HG03521 (cell line): ENCODE measurements at regions not wholly inside any gene's neighbourhood (a gene's known extent, or its start where the extent isn't known, plus 50 kb on each side); places are given as distances from the start of the nearest gene placed in this dataset.
"Not testable (repeated sequence)": the region's sequence is repeated elsewhere in the genome, so short reads cannot be mapped to it uniquely, and the experiment has no call there.

ENCODE experiments used
- ATAC-seq: cut with Tn5 transposase; IDR thresholded peaks from one replicate; pipeline ENCODE4 v1.9.1; 2021; ENCODE audit warnings: mild to moderate bottlenecking, moderate library complexity; ENCODE audit not compliant: unreplicated experiment

DNA sequence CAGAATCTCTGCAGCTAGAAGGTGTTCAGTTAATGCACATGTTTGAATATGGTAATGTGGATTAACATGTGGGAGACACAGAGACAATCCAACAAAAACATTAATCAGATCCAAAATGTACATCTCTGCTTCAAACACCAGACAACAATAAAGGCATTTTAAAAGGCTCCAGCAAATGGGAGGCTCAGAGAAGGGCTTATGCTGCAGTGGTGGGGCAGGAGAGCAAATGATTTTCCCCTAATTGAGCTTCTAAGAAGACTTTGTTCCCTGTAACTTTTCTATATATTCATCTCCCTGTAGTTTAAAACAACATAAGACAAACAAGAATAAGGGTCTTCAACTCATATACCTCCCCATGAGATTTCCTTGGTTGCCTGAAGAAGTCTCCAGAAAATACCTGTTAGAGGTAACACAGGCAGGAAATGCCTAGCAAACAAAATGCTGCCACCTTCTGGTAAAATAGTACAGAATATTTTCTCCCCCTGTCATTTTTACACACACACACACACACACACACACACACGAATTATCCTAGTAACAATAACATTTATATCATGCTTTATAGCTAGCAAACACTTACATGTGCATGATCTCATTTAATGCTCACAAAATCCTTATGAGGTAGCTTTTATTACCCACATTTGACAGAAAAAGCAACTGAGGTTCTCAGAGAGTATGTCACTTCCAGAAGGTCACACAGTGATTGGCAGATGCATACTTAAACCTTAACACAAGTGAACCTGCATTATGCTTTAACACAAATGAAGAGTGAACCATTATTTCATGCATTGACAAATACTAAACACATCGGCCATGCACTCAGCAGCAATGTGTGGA, 123.4 kb upstream of the MB21D2 start:
- ATAC-seq, result no peak

DNA sequence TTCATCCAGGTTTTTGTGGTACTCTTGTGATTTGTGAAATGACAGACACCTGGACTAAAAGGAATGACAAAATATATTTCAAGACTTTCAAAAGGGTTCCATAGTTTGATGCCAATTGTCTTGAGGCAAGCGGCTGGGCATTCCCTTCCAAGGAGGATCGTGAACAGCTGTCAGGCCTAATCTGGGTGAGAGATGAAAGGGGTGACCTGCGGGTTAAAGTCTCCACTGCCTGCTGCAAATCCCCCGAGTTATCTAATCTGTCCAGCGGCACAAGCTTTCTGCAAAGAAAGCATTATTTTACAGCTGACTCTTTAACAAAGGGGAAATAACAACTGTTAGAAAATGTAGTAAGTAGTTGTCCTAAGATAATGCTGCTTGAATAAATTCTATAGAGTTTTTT, 128.7 kb upstream of the MB21D2 start:
- no peak for ATAC-seq

GRCh38 chr3:193047461-193047860, 129.8 kb upstream of the MB21D2 start:
- not testable (repeated sequence) for ATAC-seq

DNA sequence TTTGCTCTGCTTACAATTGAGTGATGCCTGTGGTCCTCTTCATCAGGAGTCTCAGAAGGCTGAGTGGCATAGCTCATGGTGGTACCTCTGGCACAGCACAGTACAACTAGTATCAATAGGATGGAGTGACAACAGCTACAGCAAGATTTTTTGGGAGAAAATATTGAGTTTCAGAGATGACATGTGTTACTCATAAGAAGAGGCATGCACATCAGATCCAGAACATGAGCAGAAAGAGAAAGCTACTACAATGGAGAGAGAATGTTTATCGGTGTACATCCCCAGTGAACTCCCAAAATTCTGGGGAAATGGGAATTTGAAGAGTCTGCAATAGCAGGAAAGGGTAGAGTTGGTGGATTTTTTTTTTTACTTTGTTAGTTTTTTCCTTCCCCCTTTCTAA, 130.5 kb upstream of the MB21D2 start:
- no peak for ATAC-seq

DNA sequence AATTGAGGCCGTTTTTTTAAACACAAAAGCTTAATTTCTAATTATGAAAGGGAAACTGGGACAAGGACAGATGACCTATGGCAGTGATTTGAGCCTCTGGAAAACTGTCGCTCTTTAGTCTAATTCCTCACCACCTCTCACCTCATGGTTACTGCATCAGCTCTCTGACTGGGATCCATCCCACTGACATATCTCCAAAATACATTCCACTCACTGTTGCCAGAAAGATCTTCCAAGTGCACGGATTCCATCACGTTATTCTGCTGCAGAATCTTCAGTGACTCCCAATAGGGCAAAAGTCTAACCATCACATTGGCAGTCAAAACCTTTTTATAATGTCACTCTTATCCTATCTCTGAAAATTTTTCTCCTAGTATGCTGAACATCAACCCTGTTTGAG, 132.3 kb upstream of the MB21D2 start:
- ATAC-seq, result no peak

- no peak for ATAC-seq
Measured at GRCh38 chr3:193051314-193051713, 133.7 kb upstream of the MB21D2 start.

DNA sequence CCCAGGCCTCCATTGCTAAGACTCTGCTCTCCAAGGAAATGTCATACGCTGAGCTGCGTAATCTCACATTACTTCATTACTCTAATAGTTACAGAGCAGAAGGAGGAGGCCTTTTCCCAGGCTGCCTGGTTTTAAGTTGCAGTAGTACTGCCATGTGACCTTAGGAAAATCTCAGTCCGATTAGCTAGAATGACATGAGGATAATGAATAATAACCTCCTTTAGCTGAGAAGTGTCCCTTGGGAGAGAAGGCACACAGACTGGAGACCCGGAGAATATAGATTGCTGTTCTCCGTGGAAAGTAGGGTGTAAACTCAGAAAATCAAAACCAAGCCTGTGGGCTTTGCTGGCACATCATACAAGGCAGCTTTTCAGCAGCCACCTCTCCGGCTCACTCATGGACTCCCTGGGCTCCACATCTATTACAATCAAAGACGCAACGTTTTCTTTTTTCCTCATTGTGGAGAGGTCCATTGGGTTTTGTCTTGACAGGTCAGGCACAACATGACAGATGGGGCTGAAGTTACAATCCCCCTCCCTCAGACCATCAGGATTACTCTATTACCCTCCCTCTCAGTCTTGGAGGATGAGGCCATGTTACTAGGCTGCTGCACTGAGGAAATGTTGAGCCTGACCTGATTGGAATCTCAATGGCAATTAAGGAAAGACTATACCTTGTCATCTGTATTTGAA, 134.8 kb upstream of the MB21D2 start:
- ATAC-seq, result no peak

DNA sequence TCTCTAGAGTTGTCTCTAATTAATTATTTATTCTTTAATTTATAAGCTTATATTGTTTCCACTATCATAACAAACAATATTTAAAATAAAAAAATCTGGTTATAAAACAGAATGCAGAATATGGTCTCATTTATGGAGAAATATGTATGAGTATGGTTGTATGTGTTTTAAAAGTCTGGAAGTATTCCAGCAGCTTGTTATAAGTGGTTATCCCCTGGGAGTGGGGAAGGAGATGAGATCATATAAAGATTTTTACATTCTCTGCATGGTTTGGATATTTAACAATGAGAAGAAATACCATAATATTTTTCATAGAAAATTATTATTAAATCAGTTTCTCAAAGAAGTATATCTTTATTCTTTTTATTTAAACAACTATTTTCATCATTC, 135.4 kb upstream of the MB21D2 start:
- no peak for ATAC-seq

- no peak for ATAC-seq
Measured at GRCh38 chr3:193055352-193055751, 137.7 kb upstream of the MB21D2 start.

- ATAC-seq, result no peak
Measured at GRCh38 chr3:193057616-193058015, 140.0 kb upstream of the MB21D2 start.

DNA sequence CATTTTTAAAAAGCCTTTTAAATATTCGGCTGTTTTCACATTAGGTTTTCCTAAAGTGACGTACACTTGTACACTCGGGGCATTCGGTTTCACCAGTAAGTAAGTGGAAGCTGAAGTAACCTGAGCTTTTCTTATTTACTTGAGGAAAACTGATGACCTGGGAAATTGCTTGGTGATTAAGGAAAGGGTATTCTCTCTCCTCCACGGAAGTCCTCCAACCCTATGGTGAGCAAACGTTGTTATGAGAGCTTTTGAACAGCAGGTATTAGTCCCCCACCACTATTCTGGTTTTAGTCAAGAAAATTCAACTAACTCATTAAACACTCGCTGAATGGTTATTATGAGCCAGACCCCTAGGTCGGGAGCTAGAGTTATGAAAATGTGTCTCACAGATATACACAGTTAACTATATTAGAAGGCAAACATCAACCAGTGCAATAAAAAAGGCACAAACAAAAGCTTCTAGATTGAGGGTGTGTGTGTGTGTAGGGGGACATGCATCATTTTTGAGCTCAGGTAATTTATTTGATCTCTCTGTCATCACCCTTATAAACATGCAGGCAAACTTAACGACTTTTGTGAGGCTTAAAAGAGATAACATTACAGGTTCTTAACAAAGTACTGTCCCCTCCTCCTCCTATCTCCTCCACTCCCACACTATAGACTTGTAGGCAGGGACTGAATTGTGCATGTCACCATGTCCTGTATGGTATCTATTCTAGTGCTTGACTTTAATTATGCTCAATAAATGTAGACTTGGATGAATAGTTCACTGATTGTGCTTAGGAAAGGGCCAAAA, 143.3 kb upstream of the MB21D2 start:
- ATAC-seq, result no peak

GRCh38 chr3:193068365-193068764, 150.7 kb upstream of the MB21D2 start:
- ATAC-seq, result no peak

GRCh38 chr3:193069732-193070131, 152.1 kb upstream of the MB21D2 start:
- not testable (repeated sequence) for ATAC-seq

- ATAC-seq, result no peak
Measured at GRCh38 chr3:193078996-193079753, 161.5 kb upstream of the MB21D2 start.

DNA sequence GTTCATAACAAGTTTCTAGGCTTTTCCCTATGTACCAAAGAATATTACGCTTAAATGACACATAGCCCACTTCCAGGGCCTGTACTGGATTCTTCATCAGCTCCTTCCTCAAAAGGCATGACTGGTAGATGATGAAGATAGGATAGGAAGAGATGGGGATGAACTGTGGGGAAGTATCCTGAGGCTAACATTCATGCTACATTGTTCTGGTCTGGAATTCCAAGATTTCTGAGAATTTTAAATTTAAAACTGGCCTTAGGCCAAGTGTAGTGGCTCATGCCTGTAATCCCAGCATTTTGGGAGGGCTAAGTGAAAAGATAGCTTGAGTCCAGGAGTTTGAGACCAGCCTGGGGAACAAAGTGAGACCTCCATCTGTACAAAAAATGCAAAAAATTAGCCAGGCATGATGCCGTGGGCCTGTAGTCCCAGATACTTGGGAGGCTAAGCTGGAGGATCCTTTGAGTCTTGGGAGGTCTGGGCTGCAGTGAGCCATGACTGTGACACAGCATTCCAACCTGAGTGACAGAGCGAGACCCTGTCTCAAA, 160.1 kb upstream of the PLAAT1 start:
- no peak for ATAC-seq

- ATAC-seq, result no peak
Measured at GRCh38 chr3:193085655-193086054, 155.4 kb upstream of the PLAAT1 start.

GRCh38 chr3:193086681-193087080, 154.3 kb upstream of the PLAAT1 start:
- no peak for ATAC-seq

DNA sequence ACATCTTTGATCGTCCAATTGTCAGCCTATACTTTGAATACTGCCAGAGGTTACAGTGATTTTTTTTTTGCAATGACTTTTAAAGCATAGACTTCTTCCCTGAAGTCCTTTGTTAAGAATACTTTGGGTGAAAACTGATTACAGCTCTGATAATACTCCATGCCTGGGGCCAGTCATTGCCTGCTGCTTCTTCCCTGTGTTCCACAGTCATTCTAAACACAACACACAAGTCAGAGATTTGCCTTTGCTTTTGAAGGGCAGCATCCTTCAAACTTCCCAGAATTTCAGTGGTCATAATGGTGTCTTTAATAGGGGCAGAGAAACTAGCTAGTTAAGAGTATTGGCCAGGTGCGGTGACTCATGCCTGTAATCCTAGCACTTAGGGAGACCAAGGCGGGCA, 153.7 kb upstream of the PLAAT1 start:
- no peak for ATAC-seq

GRCh38 chr3:193095366-193095765, 145.7 kb upstream of the PLAAT1 start:
- ATAC-seq, result no peak

GRCh38 chr3:193096076-193096475, 144.9 kb upstream of the PLAAT1 start:
- ATAC-seq, result no peak
